NCI-H1417 (cell line): ENCODE measurements at regions not wholly inside any gene's neighbourhood (a gene's known extent, or its start where the extent isn't known, plus 50 kb on each side); places are given as distances from the start of the nearest gene placed in this dataset.
A peak's percentile ranks its signal among the peaks of the same experiment; 100 is the strongest.

Experiments
- DNase-seq, 3 experiments: peaks; one replicate each; lab custom pipeline; 2025; lab: John Stamatoyannopoulos, UW

DNA sequence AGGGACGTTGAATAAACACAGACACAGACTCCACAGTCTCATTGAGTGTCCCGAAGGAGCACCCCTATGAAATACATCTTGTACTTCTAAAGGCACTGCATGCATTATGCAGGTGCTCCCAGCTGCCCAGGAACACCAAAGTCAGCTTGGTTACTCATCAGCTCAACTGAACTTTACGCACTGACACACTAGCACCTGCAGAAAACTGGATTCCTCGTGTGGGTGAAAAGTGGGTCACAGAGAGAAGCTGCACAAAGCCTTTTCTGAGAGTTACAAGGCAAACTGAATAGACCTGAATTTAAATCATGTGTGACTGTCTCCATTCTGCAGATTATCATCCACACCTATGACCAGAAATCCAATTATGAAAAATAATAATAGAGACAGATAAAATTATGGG lies 527.5 kb upstream of the NBEA start:
- DNase-seq, result no peak

DNA sequence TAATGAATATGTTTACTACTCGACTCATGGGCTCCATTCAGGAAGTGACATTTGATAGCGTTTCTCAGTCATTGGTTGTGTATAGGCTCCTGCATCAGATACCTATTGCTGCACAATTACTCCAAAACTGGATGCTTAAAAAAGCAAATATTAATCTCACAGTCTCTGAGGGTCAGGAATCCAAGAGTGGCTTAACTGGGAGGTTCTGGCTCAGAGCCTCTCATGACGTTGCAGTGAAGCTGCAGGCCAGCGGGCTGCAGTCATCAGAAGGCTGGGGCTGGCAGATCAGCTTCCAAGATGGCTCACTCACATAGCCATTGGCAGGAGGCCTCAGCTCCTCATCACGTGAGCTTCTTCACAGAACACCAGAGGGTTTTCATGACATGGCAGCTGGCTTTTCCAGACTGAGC lies 525.1 kb upstream of the NBEA start:
- no peak for DNase-seq

- DNase-seq, result no peak
Measured at GRCh38 chr13:34417896-34418295, 524.2 kb upstream of the NBEA start.

- peak; percentile 53 to 79 (median 75) for DNase-seq
Measured at GRCh38 chr13:34419025-34419424, 523.0 kb upstream of the NBEA start.

DNA sequence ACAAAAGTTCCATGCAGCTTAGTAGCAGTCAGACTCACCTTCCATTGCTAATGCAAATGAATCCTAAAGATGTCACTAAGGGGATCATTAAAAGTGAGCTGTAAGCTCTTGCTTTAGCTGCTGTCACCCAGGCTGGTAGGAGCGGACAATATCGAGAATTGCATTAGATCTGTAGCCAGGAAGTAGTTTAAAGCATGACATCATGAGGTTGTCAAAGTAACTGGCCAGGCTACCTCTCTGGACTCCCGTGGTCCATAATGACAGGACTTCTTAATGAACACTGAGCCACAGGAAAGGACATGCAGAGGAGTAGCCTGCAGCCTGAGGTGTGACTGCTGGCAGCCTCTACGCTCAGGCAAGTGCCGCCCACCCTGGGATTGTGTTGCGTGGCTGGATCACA lies 522.3 kb upstream of the NBEA start:
- DNase-seq, result peak in 1 of 3 experiments; percentile 51

- no peak for DNase-seq
Measured at GRCh38 chr13:34420702-34421346, 521.2 kb upstream of the NBEA start.

GRCh38 chr13:34421347-34421719 lies 520.7 kb upstream of the NBEA start:
- DNase-seq, result no peak

- no peak for DNase-seq
Measured at GRCh38 chr13:34421858-34422475, 520.1 kb upstream of the NBEA start.

DNA sequence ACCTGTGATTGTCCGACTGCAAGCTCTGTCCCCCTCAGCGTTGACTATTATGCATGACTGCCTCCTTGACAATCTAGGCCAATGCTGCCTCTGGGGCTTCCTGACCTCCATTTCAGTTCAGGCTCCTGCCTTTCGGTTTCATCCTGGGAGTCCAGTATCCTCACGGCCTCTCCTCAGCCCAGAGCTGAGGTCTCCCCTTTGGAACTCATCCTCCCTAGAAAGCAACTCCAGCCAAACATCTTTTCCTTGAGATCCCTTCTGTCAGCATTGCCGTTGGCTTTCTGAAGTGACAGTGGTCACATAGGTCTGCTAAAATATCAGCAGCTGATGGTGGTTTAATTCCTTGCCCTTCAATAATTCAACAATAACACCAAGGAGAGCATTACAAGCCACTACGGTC lies 519.1 kb upstream of the NBEA start:
- no peak for DNase-seq

DNA sequence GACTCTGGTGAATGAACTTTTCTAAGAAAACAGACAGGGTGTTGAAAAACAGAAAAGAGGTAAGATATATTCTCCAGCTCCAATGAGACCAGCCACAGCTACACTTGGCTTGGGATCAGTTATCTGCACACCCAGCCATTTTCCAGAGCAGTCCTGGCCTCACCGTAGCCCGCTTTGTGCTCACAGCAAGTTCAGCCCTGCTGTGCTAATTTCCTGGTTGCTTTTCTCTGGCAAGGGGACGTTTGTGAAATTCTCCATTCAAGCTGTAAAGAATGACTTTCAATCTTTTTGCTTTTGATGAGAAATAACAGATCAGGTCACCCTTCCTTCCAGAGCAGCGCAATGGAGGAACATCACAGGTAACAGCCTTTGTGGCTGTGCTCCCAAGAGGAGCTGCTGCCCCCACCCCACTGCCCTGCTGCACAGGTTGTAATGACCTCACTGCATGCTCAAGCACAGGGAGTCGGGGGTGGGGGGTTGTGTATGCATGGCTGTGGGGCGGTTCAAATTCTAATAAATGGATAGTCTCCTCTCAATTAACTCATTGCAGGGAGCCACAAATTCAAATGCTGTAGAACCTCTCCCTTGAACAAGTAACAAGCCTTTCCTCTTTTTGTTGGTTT lies 516.6 kb upstream of the NBEA start:
- no peak for DNase-seq

DNA sequence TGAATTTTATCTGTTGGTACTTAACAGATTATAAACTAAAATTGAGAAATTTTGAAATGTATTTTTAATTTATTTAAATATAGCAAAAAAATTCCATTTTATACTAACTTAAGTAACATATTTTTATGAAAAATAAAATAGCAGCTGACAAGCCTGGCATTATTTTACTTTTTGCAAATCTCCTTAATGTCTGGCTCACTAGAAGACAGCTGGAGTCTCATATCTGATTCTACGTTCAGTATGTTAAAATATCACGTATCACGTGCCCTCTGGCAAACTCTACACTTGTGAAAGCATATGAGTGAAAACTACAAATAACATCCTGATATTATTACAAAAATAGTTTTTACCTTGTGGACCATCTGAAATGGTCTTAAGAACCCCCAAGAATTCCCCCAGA lies 513.2 kb upstream of the NBEA start:
- no peak for DNase-seq

GRCh38 chr13:34430294-34430693 lies 511.8 kb upstream of the NBEA start:
- DNase-seq, result no peak

DNA sequence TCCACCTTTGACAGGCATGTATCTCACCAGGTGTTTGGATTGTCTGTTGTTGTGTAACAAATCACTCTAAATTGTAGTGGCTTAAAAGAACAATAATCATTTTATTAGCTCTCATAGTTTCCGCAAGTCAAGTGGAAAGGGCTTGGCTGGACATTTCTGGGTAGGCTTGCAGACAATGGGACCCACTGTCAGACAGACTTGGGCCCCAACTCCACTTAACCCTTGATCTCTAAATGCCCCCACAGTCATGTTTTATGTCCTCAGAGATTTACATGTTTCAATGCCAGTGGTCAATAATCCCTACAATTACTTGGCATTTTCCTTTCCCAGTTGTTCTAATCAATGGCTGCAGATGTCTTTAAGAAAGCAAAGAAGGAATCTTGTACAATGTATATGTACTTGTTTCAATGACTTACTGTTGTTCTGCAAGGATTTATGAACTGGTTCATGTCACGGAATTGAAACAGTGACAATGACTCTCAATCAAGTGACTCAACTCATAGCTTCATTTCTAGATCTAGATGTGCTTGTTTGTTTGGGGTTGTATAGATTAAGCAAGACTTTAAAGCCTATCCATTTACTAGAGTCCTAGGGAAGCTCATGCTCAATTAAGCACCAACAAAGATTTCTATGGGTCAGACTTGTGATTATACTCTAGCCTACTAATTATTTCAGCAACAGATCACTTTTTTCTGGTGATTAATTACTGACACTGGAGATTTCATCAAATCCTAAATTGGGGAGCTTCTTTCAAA lies 510.1 kb upstream of the NBEA start:
- peak in 2 of 3 experiments; percentile 40 to 71 for DNase-seq

DNA sequence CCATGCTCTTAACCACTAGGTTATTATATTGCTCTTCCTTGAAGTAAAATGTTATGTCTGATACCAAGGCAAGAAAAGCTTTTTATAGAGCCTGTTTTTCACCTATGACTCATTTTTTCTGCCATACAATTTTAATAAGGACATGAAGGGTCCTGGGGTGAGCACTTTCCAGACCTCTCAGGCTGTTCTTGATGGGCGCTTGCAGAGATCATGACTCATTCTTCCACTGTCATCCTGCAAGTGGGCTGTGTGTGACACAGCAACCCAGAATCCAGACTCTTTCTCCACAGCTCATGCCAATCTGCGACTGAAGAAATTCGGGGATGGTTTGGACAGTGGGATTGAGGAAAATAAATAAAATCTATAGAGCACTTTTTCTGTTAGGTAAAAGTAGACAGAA lies 506.7 kb upstream of the NBEA start:
- no peak for DNase-seq

- DNase-seq, result no peak
Measured at GRCh38 chr13:34437873-34438272, 504.2 kb upstream of the NBEA start.

DNA sequence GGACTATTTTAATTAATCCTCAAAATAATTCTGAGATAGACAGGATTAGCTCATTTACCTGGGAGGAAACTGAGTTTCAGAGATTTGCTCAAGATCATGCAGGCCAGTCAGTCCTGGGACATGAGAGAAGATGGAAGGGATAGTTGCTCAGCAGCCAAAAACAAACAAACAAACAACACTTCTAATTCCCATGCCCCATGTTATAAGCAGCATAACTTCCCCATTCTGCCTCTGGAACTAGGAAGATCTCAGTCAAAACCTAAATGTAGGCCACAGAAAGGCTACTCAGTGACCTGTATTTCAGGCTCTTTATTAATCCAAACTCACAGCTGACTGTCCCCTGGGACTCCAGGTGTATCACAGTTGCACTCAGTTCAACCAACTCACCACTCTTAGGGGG lies 489.2 kb upstream of the NBEA start:
- no peak for DNase-seq

DNA sequence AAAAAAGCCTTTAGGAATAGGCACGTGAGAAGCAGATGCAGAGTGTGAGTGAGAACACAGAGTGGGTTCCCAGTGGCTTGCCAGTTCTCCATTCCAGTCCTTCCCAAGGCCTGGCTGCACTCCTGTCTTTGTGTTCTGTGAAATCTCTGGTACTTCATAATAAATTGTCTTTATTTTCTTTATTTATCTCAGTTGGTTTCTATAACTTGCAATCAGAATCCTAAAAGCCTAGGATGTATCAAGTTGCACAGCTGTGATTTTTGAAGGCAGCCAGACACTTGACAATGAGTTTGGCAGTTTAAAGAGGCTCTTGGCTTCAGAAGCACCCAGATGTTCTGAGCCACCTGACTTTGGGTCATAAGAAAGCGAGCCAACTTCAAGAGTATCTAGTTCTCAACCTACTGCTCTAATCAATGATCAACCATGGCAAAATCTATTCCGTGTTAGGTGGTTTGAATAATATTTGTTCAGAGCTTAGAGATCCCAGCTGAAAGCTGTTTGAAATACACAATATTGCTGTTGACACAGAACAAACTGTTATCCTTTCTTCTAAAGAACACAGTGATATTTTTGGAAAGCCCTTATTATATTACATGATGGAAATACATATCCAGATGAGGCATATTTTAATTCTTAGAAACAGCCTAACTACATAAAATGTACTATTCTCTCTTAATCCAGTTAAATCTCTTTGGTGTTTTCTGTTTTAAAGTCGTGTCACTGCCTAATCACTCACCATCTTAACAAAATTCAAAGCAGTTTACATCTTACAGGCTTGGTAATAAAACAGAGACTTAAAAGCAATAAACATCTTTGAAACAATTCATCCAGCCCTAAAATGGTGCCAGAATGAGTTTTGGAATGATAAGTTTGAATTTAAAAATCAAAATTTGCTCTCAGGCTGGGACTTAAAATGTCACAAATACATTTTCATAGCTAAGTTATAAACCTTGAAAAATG lies 483.0 kb upstream of the NBEA start:
- peak in 2 of 3 experiments; percentile 9 to 78 for DNase-seq

GRCh38 chr13:34459856-34460255 lies 482.2 kb upstream of the NBEA start:
- no peak for DNase-seq

GRCh38 chr13:34462843-34463242 lies 479.2 kb upstream of the NBEA start:
- DNase-seq, result no peak

DNA sequence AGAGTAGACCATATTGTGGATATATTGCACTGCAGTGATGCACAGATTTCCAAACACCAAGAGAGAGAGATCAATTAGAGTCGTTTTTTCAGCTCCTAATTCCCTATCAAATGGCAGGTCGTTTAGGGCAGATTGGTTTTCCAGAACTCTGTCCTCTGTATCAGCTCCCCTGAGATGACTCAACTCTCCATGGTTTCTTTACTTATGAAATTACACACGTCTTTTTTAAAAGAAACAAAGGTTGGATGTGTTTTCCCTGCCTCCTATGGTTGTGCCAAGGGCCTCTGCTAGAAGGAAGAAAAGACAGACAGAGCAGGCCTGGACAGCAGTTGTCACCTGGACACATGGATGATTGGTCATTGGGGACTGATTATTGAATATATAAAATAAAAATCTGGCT lies 478.1 kb upstream of the NBEA start:
- no peak for DNase-seq

DNA sequence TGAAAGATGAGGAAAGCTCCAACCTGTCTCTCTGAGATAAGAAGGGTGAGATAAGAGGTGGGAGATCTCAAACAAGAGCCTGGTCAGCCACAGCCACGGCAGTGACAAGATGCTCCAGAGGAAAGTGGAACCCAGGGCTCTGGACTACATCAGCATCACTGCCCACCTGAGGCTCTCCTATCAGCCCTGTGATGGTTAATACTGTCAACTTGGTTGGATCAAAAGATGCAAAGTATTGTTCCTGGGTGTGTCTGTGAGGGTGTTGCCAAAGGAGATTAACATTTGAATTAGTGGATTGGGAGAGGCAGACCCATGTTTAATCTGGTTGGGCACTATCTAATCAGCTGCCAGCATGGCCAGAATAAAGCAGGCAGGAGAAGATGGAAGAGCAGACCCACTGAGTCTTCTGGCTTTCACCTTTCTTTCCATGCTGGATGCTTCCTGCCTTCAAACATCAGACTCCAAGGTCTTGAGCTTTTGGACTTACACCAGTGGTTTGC lies 476.6 kb upstream of the NBEA start:
- DNase-seq, result no peak

- DNase-seq, result no peak
Measured at GRCh38 chr13:34466301-34466700, 475.8 kb upstream of the NBEA start.
